ENCODE measurements at regions not wholly inside any gene's neighbourhood (a gene's known extent, or its start where the extent isn't known, plus 50 kb on each side); places are given as distances from the start of the nearest gene placed in this dataset.

GRCh38 chrX:122667667-122668066 lies 516.4 kb upstream of the GRIA3 start:
- intact Hi-C loops (cut with DNase I): no loop called here
- no peak overlapping the region for H3K4me3 ChIP-seq
- no peak overlapping the region for H3K27ac ChIP-seq
- H3K36me3 ChIP-seq (ENCODE audit: insufficient read depth in 1 of 2, low read depth in 1 of 2): no peaks in the 10 kb centered on the region
- TF ChIP-seq CTCF (IDR thresholded peaks at IDR 0.05): no peak
- WGBS, 3 donors: 68 to 81% (median 75%) methylated on average over 3 of the region's 3 CpGs
- no peaks in the 10 kb centered on the region for H3K9me3 ChIP-seq
- no peaks in the 10 kb centered on the region for H3K27me3 ChIP-seq (ENCODE audit: insufficient read depth in 3 of 3, low read length in 2 of 3)
- no peaks in the 10 kb centered on the region for H3K4me1 ChIP-seq
- no peak for ATAC-seq
- DNase-seq: no peak

DNA sequence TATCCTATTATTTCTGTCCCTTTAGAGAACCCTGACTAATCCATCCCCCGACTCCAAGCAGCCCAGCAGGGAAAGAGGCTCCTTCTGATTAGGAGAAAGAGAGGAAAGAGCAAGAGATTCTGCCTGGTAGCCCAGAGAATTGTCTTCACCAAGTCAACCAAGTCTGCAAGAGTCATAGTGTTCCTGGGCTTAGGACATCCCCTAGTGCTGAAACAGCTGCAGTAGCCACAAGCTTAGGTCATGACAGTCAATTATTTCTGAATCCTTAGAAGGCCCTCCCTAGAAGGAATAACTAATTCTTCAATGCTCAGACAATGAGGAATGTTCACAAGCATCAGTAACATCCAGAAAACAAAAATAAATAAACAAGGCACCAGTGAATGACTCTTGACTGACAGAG lies 480.3 kb upstream of the GRIA3 start:
- no peaks in the 10 kb centered on the region for H3K36me3 ChIP-seq (ENCODE audit: insufficient read depth in 1 of 2, low read depth in 1 of 2)
- intact Hi-C loops (cut with DNase I): no loop called here
- WGBS, 3 donors: 38 to 81% (median 62%) methylated on average over 1 of the region's 1 CpG

GRCh38 chrX:122739770-122740169 lies 444.3 kb upstream of the GRIA3 start:
- DNase-seq (no peak), ATAC-seq (no peak)
- Histone ChIP-seq H3K4me1 (no peaks in the 10 kb centered on the region), H3K27me3 (ENCODE audit: insufficient read depth in 3 of 3, low read length in 2 of 3) (no peaks in the 10 kb centered on the region), H3K4me3 (no peak overlapping the region), H3K36me3 (ENCODE audit: insufficient read depth in 1 of 2, low read depth in 1 of 2) (no peaks in the 10 kb centered on the region), H3K27ac (no peak overlapping the region), H3K9me3 (peaks cover 3% of the 10 kb centered on the region)
- intact Hi-C loops (cut with DNase I): no loop called here
- 24 to 54% (median 50%) methylated on average over 1 of the region's 1 CpG for WGBS, 3 donors
- TF ChIP-seq CTCF (IDR thresholded peaks at IDR 0.05): no peak

More for the DNA sequence above, 480.3 kb upstream of the GRIA3 start:
- DNase-seq (no peak), ATAC-seq (no peak)
- H3K4me1 ChIP-seq: no peaks in the 10 kb centered on the region
- no peak for TF ChIP-seq CTCF (IDR thresholded peaks at IDR 0.05)
- no peaks in the 10 kb centered on the region for H3K9me3 ChIP-seq
- no peaks in the 10 kb centered on the region for H3K27me3 ChIP-seq (ENCODE audit: insufficient read depth in 3 of 3, low read length in 2 of 3)
- H3K27ac ChIP-seq: no peak overlapping the region
- no peak overlapping the region for H3K4me3 ChIP-seq

DNA sequence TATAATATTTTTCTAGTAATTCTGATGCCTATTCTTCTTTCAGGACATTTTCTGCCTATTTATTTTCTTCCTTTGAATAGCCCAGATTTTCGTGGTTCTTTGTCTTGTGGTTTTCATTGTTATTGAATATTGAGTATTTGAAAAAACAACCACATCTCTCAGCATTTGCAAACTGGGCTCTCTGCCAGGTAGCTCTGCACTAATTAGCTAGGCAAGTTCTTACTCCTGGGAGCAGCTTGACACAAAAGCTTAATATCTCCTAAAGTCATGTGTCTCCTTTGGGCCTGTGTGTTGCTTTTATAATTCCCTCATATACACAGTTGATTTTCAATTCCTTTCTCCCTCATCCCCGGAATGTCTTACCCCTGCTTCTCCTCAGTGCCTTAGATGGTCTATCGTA lies 413.5 kb upstream of the GRIA3 start:
- ATAC-seq: no peak
- intact Hi-C loops (cut with DNase I): no loop called here
- 45 to 63% (median 55%) methylated on average over 3 of the region's 3 CpGs for WGBS, 3 donors

More for the DNA sequence above, 413.5 kb upstream of the GRIA3 start:
- no peak overlapping the region for H3K4me3 ChIP-seq
- no peaks in the 10 kb centered on the region for H3K36me3 ChIP-seq (ENCODE audit: insufficient read depth in 1 of 2, low read depth in 1 of 2)
- no peak for TF ChIP-seq CTCF (IDR thresholded peaks at IDR 0.05)
- H3K27me3 ChIP-seq (ENCODE audit: insufficient read depth in 3 of 3, low read length in 2 of 3): no peaks in the 10 kb centered on the region
- DNase-seq: no peak
- H3K27ac ChIP-seq: no peak overlapping the region
- no peaks in the 10 kb centered on the region for H3K9me3 ChIP-seq
- no peaks in the 10 kb centered on the region for H3K4me1 ChIP-seq
